Activated T-cell treated with anti-CD3 and anti-CD28 coated beads for 4 hours (primary cell): ENCODE measurements at regions not wholly inside any gene's neighbourhood (a gene's known extent, or its start where the extent isn't known, plus 50 kb on each side); places are given as distances from the start of the nearest gene placed in this dataset.

Experiments used
- DNase-seq: peaks from one replicate; pipeline ENCODE4 v3.0.0-alpha.2; 2020

GRCh38 chr11:127624306-127624856 lies 623.8 kb upstream of the KIRREL3 start:
- no peak for DNase-seq

- no peak for DNase-seq
Observed at GRCh38 chr11:127622686-127623085, 622.1 kb upstream of the KIRREL3 start.

- DNase-seq: no peak
Observed at GRCh38 chr11:127620671-127621070, 620.1 kb upstream of the KIRREL3 start.

DNA sequence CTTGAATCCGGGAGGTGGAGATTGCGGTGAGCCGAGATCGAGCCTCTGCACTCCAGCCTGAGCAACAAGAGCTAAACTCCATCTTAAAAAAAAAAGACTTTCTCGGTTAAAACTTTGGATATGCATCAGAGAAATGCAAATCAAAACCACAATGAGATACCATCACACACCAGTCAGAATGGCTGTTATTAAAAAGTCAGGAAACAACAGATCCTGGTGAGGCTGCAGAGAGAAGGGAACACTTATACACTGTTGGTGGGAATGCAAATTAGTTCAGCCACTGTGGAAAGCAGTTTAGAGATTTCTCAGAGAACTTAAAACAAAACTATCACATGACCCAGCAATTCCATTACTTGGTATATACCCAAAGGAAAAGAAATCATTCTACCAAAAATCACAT lies 619.4 kb upstream of the KIRREL3 start:
- DNase-seq: no peak

DNA sequence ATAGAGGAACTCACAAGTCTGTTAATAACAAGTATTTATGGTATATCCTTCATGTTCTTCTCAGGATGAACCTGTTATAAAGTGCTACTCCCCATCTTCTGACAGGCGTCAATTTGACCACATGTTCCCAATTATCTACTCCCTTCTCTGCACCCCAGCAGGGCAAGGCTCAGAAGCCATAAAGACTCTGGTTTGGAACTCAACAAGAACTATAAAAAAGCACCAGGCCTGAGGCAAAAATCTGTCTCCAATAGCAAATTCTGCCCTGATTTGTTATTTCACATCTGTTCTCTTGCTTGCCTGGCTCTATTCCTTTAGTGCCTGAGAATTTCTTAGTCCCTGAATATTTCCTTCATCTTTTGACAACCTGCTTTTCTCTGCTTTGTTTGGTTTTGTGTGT lies 618.2 kb upstream of the KIRREL3 start:
- no peak for DNase-seq

GRCh38 chr11:127616158-127616557 lies 615.6 kb upstream of the KIRREL3 start:
- DNase-seq: no peak

GRCh38 chr11:127612607-127613006 lies 612.0 kb upstream of the KIRREL3 start:
- DNase-seq: no peak

DNA sequence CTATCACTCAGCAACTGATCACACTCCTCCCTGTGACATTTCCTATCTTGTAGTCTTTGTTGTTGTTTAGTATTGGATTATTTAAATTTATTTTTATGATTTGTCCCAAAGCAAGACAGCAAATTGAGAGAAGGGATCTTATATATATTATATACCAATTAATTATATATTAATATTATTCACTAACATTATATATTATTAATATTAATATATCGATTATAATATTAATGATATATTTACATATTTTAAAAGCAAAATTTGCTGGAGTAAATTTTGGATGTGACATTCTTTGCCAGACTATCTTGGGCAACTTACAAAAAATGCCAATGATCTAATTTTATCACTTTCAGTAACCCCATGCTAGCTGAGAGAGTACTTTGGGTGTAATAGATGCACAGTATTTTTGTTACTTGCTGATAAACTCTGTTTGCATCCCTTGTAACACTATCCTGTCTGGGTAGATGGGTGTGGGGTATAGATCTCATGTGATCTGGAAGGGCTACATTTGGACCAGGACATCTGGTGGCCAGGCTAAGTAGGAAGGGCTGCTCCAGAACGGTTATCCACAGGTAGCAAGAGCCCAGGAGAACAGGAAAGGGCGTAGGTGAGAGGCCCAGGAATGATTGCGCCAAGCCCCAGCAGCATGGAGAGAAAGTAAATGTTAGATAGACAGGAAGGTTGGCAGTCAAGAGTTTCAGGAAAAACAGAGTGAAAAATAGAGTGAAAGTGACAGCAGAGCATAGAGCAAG lies 608.6 kb upstream of the KIRREL3 start:
- DNase-seq: no peak

DNA sequence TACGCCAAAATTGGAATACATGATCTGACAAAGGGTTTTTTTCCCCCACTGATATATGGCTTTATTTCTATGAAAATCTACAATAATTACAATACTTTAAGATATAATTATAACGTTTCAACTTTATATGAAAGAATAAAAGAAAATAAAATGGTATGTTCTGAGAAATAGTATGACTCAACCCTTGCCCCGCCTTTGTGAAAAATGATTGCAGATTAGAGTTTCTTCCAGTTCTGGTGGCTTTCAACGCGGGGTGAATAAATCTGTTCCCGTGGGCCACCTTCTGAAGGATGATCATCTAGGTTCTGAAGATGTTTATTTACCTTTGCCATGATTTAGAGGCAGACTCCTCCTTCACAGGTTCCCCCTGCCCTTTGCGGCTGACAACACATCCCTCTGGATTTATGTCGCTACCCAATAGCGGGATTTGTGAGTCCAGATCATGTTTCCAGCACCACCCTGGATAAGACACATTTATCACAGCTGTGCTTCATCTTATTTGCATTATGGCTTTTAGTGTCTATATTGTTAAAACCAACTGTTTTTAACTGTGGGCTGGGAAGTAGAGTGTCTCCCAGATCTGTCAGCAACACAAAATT lies 607.0 kb upstream of the KIRREL3 start:
- no peak for DNase-seq

- DNase-seq: no peak
Observed at GRCh38 chr11:127601578-127601977, 601.0 kb upstream of the KIRREL3 start.

DNA sequence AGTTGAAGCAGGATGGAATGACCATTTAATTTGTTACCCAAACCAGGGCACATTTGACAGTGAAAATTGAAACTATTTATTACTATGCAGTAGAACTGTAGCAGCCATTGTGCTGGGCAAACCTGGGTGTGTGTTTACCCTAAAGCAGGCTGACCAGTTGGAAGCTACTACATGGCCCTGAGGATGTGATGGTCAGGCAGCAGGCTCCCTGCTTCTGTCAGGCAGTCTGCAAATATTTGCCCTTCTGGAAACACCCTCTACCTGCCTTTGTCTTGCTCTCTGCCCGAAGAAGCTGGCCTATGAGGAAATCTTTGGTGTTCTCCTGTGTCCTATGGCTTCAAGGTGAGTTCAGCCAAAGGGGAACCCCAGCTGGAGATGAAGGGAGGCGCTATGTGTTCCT lies 600.1 kb upstream of the KIRREL3 start:
- DNase-seq: no peak

- no peak for DNase-seq
Observed at GRCh38 chr11:127598476-127598875, 597.9 kb upstream of the KIRREL3 start.

- DNase-seq: no peak
Observed at GRCh38 chr11:127596433-127596832, 595.9 kb upstream of the KIRREL3 start.

GRCh38 chr11:127592371-127592770 lies 591.8 kb upstream of the KIRREL3 start:
- DNase-seq: no peak

DNA sequence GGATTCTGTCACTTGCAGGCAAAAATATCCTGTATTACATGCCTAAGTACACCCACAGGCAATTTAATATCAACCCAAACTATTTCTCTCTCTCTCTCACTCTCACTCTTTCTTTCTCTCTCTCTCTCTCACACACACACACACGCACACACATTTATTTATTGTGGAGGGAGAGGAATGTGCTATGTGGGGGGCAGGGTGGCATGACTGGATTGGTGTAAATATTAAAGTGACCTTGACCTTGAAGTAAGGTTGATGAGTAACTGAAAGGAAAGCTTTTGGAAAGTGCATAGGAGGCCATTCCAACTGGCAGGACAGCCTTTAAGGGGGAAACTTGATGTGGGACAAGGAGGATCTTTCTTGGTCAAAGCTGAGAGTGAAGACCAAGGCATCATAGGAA lies 589.7 kb upstream of the KIRREL3 start:
- DNase-seq: no peak

- no peak for DNase-seq
Observed at GRCh38 chr11:127588431-127588830, 587.9 kb upstream of the KIRREL3 start.

- DNase-seq: no peak
Observed at GRCh38 chr11:127587511-127587910, 586.9 kb upstream of the KIRREL3 start.

- DNase-seq: no peak
Observed at GRCh38 chr11:127576210-127576609, 575.6 kb upstream of the KIRREL3 start.

DNA sequence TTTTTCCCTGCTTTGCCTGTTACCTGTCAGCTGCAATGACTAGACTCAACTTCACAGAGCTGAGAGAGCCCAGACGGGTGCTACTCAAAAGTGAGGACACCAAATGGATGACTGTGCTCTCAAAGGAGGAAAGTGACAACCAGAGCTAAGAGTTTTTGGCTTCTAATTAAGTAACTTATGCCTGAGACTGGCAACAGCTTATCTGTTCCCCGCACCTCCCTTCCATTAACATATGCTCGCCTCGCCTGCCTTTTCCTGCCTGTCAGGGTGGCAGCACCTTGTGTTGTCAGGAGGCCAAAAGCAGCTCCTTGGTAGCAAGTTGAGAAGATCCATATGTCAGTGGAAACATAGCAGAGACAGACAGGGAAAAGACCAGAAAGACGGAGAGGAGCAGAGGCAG lies 573.9 kb upstream of the KIRREL3 start:
- DNase-seq: no peak

DNA sequence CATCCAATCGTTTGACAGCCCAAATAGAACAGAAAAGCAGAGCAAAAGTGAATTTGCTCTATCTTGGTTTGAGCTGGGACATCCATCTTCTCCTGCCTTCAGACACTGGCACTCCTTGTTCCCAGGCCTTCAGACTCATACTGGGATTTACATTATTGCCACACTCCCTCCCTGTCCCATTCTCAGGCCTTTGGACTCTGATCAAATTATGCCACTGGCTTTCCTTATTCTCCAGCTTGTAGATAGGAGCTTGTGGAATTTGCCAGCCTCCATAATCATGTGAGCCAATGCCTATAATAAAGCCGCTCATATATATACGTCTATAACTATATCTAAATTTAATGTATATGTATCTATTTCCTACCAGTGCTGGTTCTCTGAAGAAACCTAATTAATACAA lies 568.3 kb upstream of the KIRREL3 start:
- no peak for DNase-seq

- DNase-seq: no peak
Observed at GRCh38 chr11:127567237-127567932, 566.8 kb upstream of the KIRREL3 start.

DNA sequence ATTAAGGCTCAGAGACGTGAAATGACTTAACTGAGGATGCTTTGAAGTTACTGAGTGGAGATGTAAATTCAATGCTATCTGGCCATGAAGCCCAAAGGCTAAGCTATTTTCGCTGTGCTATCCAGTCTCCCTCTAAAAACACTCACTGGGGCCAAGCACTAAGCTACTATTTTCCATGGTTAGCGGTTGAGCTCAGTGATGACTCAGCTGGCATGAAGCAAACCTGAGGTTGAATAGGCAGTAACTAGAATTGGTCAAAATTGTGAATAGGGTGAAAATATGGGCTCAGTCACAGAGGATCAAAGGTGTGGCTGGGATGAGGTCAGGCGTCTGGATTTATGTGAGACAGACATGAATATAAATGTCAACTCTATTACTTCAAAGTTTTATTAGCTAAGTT lies 564.2 kb upstream of the KIRREL3 start:
- no peak for DNase-seq

- no peak for DNase-seq
Observed at GRCh38 chr11:127559978-127560377, 559.4 kb upstream of the KIRREL3 start.

- DNase-seq: no peak
Observed at GRCh38 chr11:127552446-127552845, 551.9 kb upstream of the KIRREL3 start.
